Body of pancreas (tissue), 4 donors: ENCODE measurements at regions not wholly inside any gene's neighbourhood (a gene's known extent, or its start where the extent isn't known, plus 50 kb on each side); places are given as distances from the start of the nearest gene placed in this dataset.

ENCODE experiments used
- POLR2A ChIP-seq, 3 donors: fragments of 450-650 bp; IDR thresholded peaks; one replicate each; pipeline ENCODE4 v1.6.1; 2016; ENCODE audit warnings: antibody characterized with exemption in 3 of 3, mild to moderate bottlenecking in 2 of 3
- TF ChIP-seq, protein P1 (sequence below), 7 experiments: fragments of 450-650 bp in 4 of 7; fragments of 200-600 bp in 3 of 7; sonication (generic) in 3 of 7; IDR thresholded peaks; one replicate each; pipeline ENCODE4 v1.5.1; 2016 to 2019; ENCODE audit warnings: antibody characterized with exemption in 7 of 7

DNA sequence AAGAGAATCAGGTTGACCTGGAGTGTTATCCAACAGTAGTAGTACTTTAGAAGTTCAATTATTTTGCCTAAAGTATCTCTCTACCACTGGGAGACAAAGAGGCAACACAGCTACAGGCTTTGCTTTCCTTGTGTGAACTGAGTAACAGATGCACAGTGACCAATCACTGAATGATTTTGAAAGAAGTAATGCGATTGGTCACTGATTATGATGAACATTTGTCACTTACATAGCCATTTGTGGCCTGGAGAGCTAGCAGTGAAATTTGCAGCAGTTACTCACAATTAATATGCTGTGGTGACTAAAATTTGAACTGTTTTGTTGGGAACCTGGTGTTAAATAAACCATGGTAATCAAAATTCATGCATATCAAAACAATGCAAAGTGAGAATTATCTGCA lies 508.7 kb upstream of the DIPK2B start:
- TF ChIP-seq, protein P1, sequence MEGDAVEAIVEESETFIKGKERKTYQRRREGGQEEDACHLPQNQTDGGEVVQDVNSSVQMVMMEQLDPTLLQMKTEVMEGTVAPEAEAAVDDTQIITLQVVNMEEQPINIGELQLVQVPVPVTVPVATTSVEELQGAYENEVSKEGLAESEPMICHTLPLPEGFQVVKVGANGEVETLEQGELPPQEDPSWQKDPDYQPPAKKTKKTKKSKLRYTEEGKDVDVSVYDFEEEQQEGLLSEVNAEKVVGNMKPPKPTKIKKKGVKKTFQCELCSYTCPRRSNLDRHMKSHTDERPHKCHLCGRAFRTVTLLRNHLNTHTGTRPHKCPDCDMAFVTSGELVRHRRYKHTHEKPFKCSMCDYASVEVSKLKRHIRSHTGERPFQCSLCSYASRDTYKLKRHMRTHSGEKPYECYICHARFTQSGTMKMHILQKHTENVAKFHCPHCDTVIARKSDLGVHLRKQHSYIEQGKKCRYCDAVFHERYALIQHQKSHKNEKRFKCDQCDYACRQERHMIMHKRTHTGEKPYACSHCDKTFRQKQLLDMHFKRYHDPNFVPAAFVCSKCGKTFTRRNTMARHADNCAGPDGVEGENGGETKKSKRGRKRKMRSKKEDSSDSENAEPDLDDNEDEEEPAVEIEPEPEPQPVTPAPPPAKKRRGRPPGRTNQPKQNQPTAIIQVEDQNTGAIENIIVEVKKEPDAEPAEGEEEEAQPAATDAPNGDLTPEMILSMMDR (IDR thresholded peaks at IDR 0.05), result no peak
- TF ChIP-seq POLR2A (IDR thresholded peaks at IDR 0.05), result no peak
